Activated CD4-positive, alpha-beta memory T cell treated with anti-CD3 and anti-CD28 coated beads, Interleukin-2, amount 10 ng/mL, durations not matched to agents 7 days and 5 days (primary cell): ENCODE measurements at regions not wholly inside any gene's neighbourhood (a gene's known extent, or its start where the extent isn't known, plus 50 kb on each side); places are given as distances from the start of the nearest gene placed in this dataset.

Experiments
- CTCF ChIA-PET: fragments of 350-600 bp; sonication (Branson Sonifier 250); formaldehyde crosslinking; loops from one replicate; lab custom pipeline; 2021; ENCODE audit warnings: antibody characterized with exemption, inconsistent platforms; lab: Charles Lee
- POLR2A ChIA-PET: fragments of 350-600 bp; sonication (Branson Sonifier 250); formaldehyde crosslinking; loops from one replicate; lab custom pipeline; 2021; ENCODE audit warnings: antibody characterized with exemption; lab: Charles Lee
- DNase-seq: peaks from one replicate; pipeline ENCODE4 v3.0.0-alpha.2; 2020
- H3K27ac Mint-ChIP-seq: one replicate; pipeline ENCODE4 v1.8.0; 2021; ENCODE audit warnings: mild to moderate bottlenecking, mixed read lengths
- H3K27me3 Mint-ChIP-seq: one replicate; pipeline ENCODE4 v1.8.0; 2021; ENCODE audit warnings: mixed read lengths
- H3K36me3 Mint-ChIP-seq: one replicate; pipeline ENCODE4 v1.8.0; 2021; ENCODE audit warnings: low read depth, mixed read lengths
- H3K4me1 Mint-ChIP-seq: one replicate; pipeline ENCODE4 v1.8.0; 2021; ENCODE audit warnings: mixed read lengths
- H3K4me3 Mint-ChIP-seq: one replicate; pipeline ENCODE4 v1.8.0; 2021; ENCODE audit warnings: mild to moderate bottlenecking, mixed read lengths
- H3K9me3 Mint-ChIP-seq: one replicate; pipeline ENCODE4 v1.8.0; 2021; ENCODE audit warnings: mixed read lengths

- DNase-seq = no peak
- POLR2A ChIA-PET = no interaction called here
- no peaks in the 10 kb centered on the region for H3K4me1 Mint-ChIP-seq
- H3K27me3 Mint-ChIP-seq = peaks cover 8% of the 10 kb centered on the region
- H3K36me3 Mint-ChIP-seq = no peaks in the 10 kb centered on the region
- H3K27ac Mint-ChIP-seq = no peak overlapping the region
- no peak overlapping the region for H3K4me3 Mint-ChIP-seq
- CTCF ChIA-PET = no interaction called here
- no peaks in the 10 kb centered on the region for H3K9me3 Mint-ChIP-seq
Observed at GRCh38 chr11:7197469-7197868, 54.2 kb upstream of the SYT9 start.
